Panc1 (cell line): ENCODE measurements at regions not wholly inside any gene's neighbourhood (a gene's known extent, or its start where the extent isn't known, plus 50 kb on each side); places are given as distances from the start of the nearest gene placed in this dataset.

Experiments
- ATAC-seq: fragments of 200-7000 bp; cut with Tn5 transposase; 2 replicates; pipeline ENCODE4 v1.9.1; 2020; ENCODE audit warnings: mild to moderate bottlenecking, moderate library complexity
- BruUV-seq: library from RNA; stranded (reverse); fragments of 400-500 nt; replicated peaks from 2 replicates; lab custom pipeline; 2021; lab: Mats Ljungman, UMichigan
- CTCF ChIA-PET: fragments of 300-600 bp; sonication (Branson Sonifier 250); formaldehyde crosslinking; loops from one replicate; lab custom pipeline; 2022; ENCODE audit warnings: antibody characterized with exemption; lab: Charles Lee
- POLR2A ChIA-PET: fragments of 300-600 bp; sonication (Branson Sonifier 250); formaldehyde crosslinking; loops from one replicate; lab custom pipeline; 2022; ENCODE audit warnings: antibody characterized with exemption; lab: Charles Lee
- DNase-seq: peaks from one replicate; pipeline ENCODE4 v3.0.0-alpha.2; 2010; ENCODE audit warnings: low read depth, low spot score
- H3K27ac ChIP-seq: 2 replicates; pipeline ENCODE4 v1.5.1; 2011; ENCODE audit warnings: mild to moderate bottlenecking, low read length, inconsistent platforms
- H3K27me3 ChIP-seq: fragments of 200-500 bp; sonication (Bioruptor generic); 2 replicates; pipeline ENCODE4 v1.6.0; 2014; ENCODE audit warnings: low read length, inconsistent platforms; ENCODE audit not compliant: control insufficient read depth, insufficient read depth
- H3K36me3 ChIP-seq: fragments of 200-500 bp; sonication (Bioruptor generic); 2 replicates; pipeline ENCODE4 v1.5.1; 2014; ENCODE audit warnings: inconsistent platforms, mild to moderate bottlenecking, low read length, moderate library complexity; ENCODE audit not compliant: control insufficient read depth, insufficient read depth
- H3K4me1 ChIP-seq: 2 replicates; pipeline ENCODE4 v1.5.1; 2011; ENCODE audit warnings: inconsistent platforms, mild to moderate bottlenecking, low read length, moderate library complexity; ENCODE audit not compliant: control insufficient read depth, insufficient read depth
- H3K4me3 ChIP-seq, 2 experiments: 2 replicates each; pipeline ENCODE4 v1.5.1; 2011 to 2012; ENCODE audit warnings: low read depth in 2 of 2, low read length in 2 of 2, mild to moderate bottlenecking in 2 of 2, inconsistent platforms in 1 of 2, moderate library complexity in 1 of 2
- H3K9me3 ChIP-seq: fragments of 200-500 bp; sonication (Bioruptor generic); 2 replicates; pipeline ENCODE4 v1.5.1; 2014; ENCODE audit warnings: low read depth, mild to moderate bottlenecking, inconsistent platforms, low read length, moderate library complexity; ENCODE audit not compliant: control insufficient read depth, insufficient read depth
- CTCF ChIP-seq: fragments of 450-650 bp; IDR thresholded peaks from 2 replicates; pipeline ENCODE4 v1.5.1; 2017; ENCODE audit warnings: mild to moderate bottlenecking
- POLR2AphosphoS5 ChIP-seq: IDR thresholded peaks from 2 replicates; pipeline ENCODE4 v1.6.1; 2012; ENCODE audit warnings: mild to moderate bottlenecking, low read depth, low read length, moderate library complexity
- REST ChIP-seq, 2 experiments: IDR thresholded peaks; 2 replicates each; pipeline ENCODE4 v1.6.1; 2011 to 2012; ENCODE audit warnings: low read depth in 2 of 2, control low read depth in 1 of 2, low read length in 1 of 2, mild to moderate bottlenecking in 1 of 2, moderate library complexity in 1 of 2; ENCODE audit not compliant: insufficient read depth in 1 of 2
- SIN3A ChIP-seq: IDR thresholded peaks from 2 replicates; pipeline ENCODE4 v1.6.1; 2012; ENCODE audit warnings: low read depth, mild to moderate bottlenecking, low read length, moderate library complexity, borderline replicate concordance; ENCODE audit not compliant: insufficient read depth
- TCF7L2 ChIP-seq: IDR thresholded peaks from 2 replicates; pipeline ENCODE4 v1.6.1; 2011; ENCODE audit warnings: mild to moderate bottlenecking, low read depth, low read length, inconsistent platforms
- in situ Hi-C: cut with HindIII; loops from 2 replicates; pipeline ENCODE4 v1.10.0; 2016; ENCODE audit warnings: low sequenced_read_pairs, low pct_unique_long_range_greater_than_20kb
- intact Hi-C: fragments of 100-400 bp; cut with micrococcal nuclease; formaldehyde crosslinking; loops from one replicate; pipeline ENCODE4 v1.10.0; 2022; ENCODE audit not compliant: unreplicated experiment

- in situ Hi-C loops: no loop called here
- H3K4me1 ChIP-seq: no peaks in the 10 kb centered on the region
- ATAC-seq (no peak), DNase-seq (no peak)
- no peaks in the 10 kb centered on the region for H3K9me3 ChIP-seq
- intact Hi-C loops: no loop called here
- ChIA-PET POLR2A (no interaction called here), CTCF (no interaction called here)
- no peak overlapping the region for H3K4me3 ChIP-seq
- no TSS peak for BruUV-seq
- no peak overlapping the region for H3K27ac ChIP-seq
- no peaks in the 10 kb centered on the region for H3K36me3 ChIP-seq
- H3K27me3 ChIP-seq: no peaks in the 10 kb centered on the region
- TF ChIP-seq REST (IDR thresholded peaks at IDR 0.05; ENCODE audit: insufficient read depth in 1 of 2, low read depth in 2 of 2, low read length in 1 of 2): no peak
- TF ChIP-seq CTCF: no peak
- TF ChIP-seq POLR2AphosphoS5: no peak
- TF ChIP-seq TCF7L2: no peak
- TF ChIP-seq SIN3A: no peak
Observed at GRCh38 chr6:164854526-164854925, 454.9 kb downstream of the C6orf118 start.

- DNase-seq (no peak), ATAC-seq (no peak)
- H3K4me1 ChIP-seq: no peaks in the 10 kb centered on the region
- in situ Hi-C loops (no loop called here), intact Hi-C loops (no loop called here)
- POLR2A ChIA-PET: no interaction called here
- no peak overlapping the region for H3K27ac ChIP-seq
- no peak overlapping the region for H3K4me3 ChIP-seq
- no peaks in the 10 kb centered on the region for H3K36me3 ChIP-seq
- no peak for TF ChIP-seq CTCF
- no peak for TF ChIP-seq POLR2AphosphoS5
- TF ChIP-seq TCF7L2: no peak
- no peak for TF ChIP-seq REST (IDR thresholded peaks at IDR 0.05; ENCODE audit: insufficient read depth in 1 of 2, low read depth in 2 of 2, low read length in 1 of 2)
- no peak for TF ChIP-seq SIN3A
- no peaks in the 10 kb centered on the region for H3K27me3 ChIP-seq
- CTCF ChIA-PET: no interaction called here
- peaks cover 5% of the 10 kb centered on the region; the same call in 1 of the 2 replicates for H3K9me3 ChIP-seq
- BruUV-seq: no TSS peak
Observed at GRCh38 chr6:164845773-164846172, 463.6 kb downstream of the C6orf118 start.
